ENCODE measurements at regions not wholly inside any gene's neighbourhood (a gene's known extent, or its start where the extent isn't known, plus 50 kb on each side); places are given as distances from the start of the nearest gene placed in this dataset.

- DNase-seq = no peak
Observed at GRCh38 chr18:57915865-57916582, 112.9 kb upstream of the ATP8B1 start.

GRCh38 chr18:57915248-57915647 is 112.1 kb upstream of the ATP8B1 start:
- no peak for DNase-seq

DNA sequence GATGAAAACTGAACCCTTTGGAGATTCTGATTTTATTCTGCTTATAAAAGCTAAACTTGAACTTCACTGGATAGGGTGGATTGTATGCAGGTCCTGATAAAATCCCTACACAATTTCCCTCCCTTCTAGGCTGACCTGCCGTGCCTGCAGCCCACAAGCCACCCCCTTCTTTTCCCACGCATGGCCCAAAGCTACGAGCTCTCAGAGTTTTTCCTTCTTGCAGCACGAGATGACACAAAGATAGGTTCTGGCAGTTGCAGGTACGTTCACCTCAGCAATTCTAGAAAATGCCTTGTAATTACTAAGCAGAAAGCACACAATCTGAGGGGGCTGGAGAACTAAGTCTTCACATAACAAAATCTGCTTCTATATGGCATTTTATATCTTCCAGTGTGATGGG is 110.6 kb upstream of the ATP8B1 start:
- DNase-seq = no peak

DNA sequence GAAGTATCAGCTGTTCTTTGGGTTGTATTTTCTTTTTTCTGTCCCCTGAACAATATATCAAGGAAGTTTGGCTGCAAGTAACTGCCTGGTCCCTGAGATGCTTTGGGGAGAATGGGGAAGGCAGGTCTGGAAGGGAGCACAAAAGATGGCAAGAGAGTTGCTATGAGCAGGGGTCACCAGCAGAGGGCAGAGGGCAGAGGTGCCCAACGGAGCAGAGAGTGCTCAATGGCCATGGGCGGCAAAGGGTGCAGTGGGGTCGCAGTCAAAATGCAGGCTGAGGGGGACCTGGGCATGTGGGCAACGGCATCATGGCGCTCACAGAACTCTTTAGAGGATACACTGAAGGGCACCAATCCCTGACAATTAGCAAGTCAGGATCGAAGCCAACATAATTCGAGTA is 107.7 kb upstream of the ATP8B1 start:
- DNase-seq = no peak

DNA sequence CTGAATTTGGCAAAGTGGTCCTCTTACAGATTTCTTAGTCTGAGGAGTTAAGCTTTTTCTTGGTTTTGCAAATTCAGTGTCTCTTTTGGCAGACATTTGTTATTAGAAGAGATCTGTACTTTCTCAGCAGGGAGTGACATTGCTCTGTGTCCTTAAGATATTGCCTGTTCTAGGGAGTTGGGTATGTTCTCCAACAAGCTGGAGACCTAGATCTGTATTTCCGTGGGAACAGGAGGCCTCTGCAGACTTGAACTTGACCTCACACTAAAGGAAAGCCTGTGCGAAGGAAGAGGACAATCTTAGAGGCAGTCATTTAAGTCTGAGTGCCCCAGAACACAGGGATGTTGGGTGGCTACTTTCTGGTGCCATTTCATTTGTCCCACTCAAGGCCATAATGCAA is 107.0 kb upstream of the ATP8B1 start:
- no peak for DNase-seq

GRCh38 chr18:57909620-57910019 is 106.5 kb upstream of the ATP8B1 start:
- DNase-seq = no peak

- DNase-seq = no peak
Observed at GRCh38 chr18:57908092-57908491, 105.0 kb upstream of the ATP8B1 start.

- DNase-seq = no peak
Observed at GRCh38 chr18:57907550-57907949, 104.4 kb upstream of the ATP8B1 start.

DNA sequence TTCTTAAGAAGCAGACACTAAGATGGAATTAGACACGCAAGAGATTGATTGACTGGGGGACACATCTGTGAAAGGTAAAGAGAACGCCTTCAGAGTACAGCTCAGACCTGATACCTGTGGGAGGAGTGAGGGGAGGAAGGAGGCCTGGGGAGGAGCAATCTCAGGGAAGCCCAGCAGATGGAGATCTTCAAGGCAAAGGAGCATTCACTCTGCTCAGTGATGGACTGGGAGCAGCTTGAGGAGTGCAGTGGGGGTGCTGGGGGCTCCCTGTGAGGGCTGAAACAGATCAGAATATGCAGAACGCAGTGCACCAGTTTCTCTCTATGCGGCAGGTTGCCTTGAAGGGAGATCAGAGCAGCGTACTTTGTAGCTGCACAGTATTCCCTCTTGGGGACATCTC is 103.7 kb upstream of the ATP8B1 start:
- DNase-seq = no peak

DNA sequence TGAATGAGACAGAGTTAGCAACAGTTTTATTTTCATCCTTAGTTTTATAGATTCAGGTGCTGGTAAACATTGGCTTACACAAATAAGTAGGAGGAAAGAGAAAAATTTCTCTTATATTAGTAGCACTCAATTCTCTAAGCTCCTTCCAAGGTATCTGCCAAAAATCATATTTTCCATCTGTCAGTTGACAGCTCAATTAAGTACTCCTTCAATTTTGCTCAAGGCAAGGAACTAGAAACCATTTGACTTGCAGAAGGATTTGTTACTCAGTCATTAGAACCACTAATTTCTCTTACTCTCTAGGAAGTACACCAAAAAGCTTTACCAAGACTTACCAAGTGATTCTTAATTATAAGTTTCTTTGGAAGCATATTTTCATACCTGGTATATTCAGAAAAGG is 101.4 kb upstream of the ATP8B1 start:
- DNase-seq = no peak

DNA sequence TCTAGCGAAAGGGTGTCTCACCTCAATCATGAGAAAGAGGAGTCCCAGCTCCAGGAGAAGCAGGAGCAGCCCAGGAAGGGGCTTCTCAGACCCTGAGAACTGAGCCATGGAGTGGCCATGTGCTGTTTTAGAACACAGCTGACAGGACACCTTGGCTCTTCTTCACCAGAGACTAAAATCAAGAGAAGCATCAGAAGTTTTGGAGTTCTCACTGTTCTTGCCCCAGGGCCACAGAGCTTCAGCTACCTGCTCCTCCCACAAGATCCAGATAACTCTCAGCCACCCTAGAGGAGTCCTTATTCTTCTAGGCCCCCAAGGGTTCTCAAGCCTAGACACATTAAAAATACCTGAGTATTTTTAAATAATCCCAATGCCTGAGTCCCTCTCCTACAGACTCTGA is 99.6 kb upstream of the ATP8B1 start:
- no peak for DNase-seq

- no peak for DNase-seq
Observed at GRCh38 chr18:57901825-57902589, 98.9 kb upstream of the ATP8B1 start.

DNA sequence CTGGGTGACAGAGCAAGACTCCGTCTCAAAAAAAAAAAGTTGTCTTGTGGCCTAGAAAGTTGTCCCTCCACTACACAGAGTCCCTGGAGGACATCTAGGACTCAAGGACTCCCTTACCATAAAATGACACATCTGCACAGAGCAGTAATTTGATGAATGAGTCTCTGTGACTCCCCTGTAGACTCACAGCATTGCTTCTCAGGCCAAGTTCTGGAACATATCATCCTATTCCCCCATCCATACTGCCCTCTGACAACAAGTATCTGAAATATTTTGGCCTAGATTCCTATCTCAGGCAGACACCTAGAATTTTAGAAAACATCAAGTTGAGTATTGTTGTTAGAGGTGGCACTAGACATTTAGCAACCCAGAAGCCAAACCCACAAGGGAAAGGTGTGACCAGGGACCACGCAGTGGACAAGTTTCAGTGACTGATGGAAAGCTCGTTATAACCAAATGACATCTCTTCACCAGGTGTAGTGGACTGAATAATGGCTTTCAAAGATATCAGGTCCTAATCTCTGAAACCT is 97.9 kb upstream of the ATP8B1 start:
- no peak for DNase-seq

DNA sequence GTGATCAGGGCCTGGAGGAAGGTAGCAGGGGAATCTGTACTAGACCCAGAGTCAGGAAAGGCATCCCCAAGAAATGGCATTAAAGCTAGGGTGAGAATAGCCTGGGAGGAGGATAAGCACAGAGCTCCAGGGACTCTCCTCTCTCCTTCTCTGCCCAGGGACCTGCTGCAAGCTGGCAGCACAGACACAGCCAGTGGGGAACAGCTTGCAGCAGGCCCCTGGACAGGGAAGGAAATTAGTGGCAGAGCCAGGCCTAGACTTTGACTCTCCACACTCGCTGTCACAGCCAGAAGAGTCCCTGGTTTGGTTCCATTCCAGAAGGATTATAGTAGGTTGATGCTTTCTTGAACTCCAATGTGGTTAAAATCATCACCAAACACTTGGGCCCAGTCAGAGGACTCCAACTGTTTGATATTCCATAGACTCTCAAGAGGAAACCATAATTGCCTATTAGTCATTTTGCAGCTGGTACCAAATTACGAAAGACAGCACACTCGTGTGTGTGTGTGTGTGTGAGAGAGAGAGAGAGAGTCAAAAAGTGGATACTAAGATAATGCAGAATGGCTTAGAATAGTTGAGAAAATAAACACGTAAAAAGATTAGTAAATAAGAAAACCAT is 95.5 kb upstream of the ATP8B1 start:
- no peak for DNase-seq

DNA sequence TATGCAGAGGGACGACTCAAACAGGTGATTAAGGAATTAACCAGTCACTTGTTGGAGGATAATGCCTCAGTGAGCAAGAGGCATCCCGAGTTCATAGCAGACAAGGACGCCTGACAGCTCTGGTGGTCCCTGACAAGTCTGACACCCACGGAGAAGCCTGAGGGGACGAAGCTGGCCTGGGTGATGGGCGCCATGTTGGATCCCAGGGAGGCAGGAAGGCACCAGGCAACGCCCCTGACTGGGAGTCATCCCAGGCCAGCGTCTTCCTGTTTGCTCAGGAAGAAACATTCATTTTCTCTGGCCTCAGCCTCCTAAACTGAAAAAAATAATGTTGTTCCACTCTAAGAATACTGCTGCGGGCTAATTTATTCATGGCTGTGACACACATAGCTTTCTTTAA is 92.1 kb upstream of the ATP8B1 start:
- DNase-seq = no peak

DNA sequence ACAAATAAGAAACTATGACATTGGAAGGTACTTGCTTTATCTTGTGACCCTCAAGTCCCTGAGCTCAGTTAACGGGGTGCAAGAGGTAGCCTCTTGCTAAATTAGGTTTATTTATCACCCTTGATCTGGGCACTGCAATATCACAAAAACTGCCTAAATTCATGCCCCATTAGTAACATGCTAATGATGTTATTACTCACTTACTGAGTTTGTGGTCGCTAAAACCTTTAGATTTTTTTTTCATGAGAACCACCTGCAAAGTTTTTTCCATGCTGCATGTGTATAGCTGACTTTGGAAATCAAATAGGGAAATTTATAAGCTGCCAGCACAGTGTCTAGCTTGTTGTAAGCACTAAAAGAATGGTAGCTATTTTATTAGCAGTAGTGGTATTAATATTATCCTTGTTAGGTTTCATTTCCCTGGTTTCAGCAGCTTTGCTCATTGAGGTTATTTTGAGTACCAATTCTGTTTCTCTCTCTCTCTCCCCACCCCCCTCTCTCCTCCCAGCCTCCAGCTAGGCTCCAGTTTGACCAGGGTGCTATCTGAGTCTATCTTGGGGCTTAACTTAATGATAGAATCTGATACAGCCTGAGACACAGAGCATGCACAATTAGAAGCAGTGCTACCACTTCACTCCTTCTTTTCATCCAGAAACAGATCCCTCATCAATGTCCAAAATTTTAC is 88.7 kb upstream of the ATP8B1 start:
- no peak for DNase-seq

DNA sequence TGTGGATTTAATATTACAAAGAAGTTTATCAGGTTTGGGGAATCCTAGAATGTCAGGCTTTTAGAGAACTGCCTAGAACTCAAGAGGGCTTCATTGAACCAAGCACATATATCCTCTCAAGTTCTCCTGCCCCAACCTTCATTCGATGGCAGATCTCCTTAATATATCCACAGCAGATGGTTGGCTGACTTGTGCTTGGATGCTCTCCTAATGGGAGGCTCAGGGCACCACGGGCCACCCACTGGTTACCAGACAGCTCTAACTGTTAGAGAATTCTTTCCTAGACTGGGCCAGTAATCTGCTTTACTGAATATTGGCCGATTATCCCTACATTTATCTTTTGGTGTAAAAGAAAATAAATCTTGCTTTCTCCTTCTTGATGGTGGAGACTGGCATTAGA is 87.2 kb upstream of the ATP8B1 start:
- DNase-seq = no peak

- no peak for DNase-seq
Observed at GRCh38 chr18:57889841-57890240, 86.7 kb upstream of the ATP8B1 start.

GRCh38 chr18:57887543-57888383 is 84.6 kb upstream of the ATP8B1 start:
- DNase-seq = no peak

GRCh38 chr18:57885931-57886330 is 82.8 kb upstream of the ATP8B1 start:
- DNase-seq = no peak

GRCh38 chr18:57882465-57882864 is 79.3 kb upstream of the ATP8B1 start:
- no peak for DNase-seq

DNA sequence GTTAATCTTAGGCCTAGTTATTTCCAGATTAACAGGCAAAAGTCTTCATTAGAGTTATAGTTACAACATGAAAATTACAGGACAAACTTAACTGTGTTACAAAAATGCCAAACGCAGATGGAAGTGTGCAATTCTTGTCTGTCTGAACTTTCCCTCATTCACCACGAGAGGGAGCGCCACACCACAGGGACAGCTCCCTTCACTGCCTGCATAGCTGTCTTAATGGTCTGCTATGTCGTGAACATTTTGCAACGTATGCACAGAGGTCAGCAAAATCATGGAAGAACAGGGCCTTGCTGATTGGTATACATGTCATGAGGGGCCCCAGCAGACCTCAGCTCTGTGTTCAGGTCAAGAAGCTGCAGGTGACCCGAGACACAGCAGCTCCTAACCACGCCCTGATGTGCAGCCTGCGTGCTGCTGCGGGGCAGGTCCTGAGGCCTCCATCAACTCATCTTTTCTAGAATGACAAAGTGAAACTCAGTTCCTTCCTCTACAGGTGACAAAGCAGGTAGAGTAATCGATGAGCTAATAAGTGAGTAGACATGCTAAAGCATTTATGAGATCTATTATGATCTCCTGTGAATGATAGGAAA is 78.8 kb upstream of the ATP8B1 start:
- peak; percentile 38 for DNase-seq

Data from activated CD4-positive, alpha-beta T cell treated with anti-CD3 and anti-CD28 coated beads, Interleukin-2, amount 50 U/mL, for 1 hour (primary cell).